NK-92 treated with Interleukin-12 subunit alpha and Interleukin-12 subunit beta, amount 100 ng/mL, for 24 hours (cell line): ENCODE measurements at regions not wholly inside any gene's neighbourhood (a gene's known extent, or its start where the extent isn't known, plus 50 kb on each side); places are given as distances from the start of the nearest gene placed in this dataset.
"Not testable (repeated sequence)": the region's sequence is repeated elsewhere in the genome, so short reads cannot be mapped to it uniquely, and the experiment has no call there.

Experiments used
- DNase-seq: peaks from one replicate; lab custom pipeline; 2025; lab: John Stamatoyannopoulos, UW

GRCh38 chr3:75394562-75395360 is 269.4 kb upstream of the FRG2C start:
- not testable (repeated sequence) for DNase-seq

- no peak for DNase-seq
These were observed 268.4 kb upstream of the FRG2C start for GRCh38 chr3:75395580-75396315.

GRCh38 chr3:75396316-75396802 is 267.8 kb upstream of the FRG2C start:
- DNase-seq, result no peak

GRCh38 chr3:75397486-75397885 is 266.6 kb upstream of the FRG2C start:
- DNase-seq, result not testable (repeated sequence)

GRCh38 chr3:75422101-75422945 is 241.8 kb upstream of the FRG2C start:
- DNase-seq, result not testable (repeated sequence)

- not testable (repeated sequence) for DNase-seq
These were observed 238.7 kb upstream of the FRG2C start for GRCh38 chr3:75425379-75425778.

- DNase-seq, result not testable (repeated sequence)
These were observed 236.6 kb upstream of the FRG2C start for GRCh38 chr3:75427486-75427885.

- DNase-seq, result not testable (repeated sequence)
These were observed 236.2 kb upstream of the FRG2C start for GRCh38 chr3:75427906-75428305.

GRCh38 chr3:75429561-75430220 is 234.4 kb upstream of the FRG2C start:
- peak; percentile 33 for DNase-seq

GRCh38 chr3:75430406-75430805 is 233.7 kb upstream of the FRG2C start:
- not testable (repeated sequence) for DNase-seq

GRCh38 chr3:75431120-75431519 is 233.0 kb upstream of the FRG2C start:
- not testable (repeated sequence) for DNase-seq

- not testable (repeated sequence) for DNase-seq
These were observed 231.7 kb upstream of the FRG2C start for GRCh38 chr3:75432466-75432865.

GRCh38 chr3:75432885-75433284 is 231.2 kb upstream of the FRG2C start:
- not testable (repeated sequence) for DNase-seq

GRCh38 chr3:75433295-75433694 is 230.8 kb upstream of the FRG2C start:
- not testable (repeated sequence) for DNase-seq

GRCh38 chr3:75434276-75434912 is 229.7 kb upstream of the FRG2C start:
- not testable (repeated sequence) for DNase-seq

- peak; percentile 94 for DNase-seq
These were observed 229.0 kb upstream of the FRG2C start for GRCh38 chr3:75434913-75435793.

- DNase-seq, result not testable (repeated sequence)
These were observed 228.2 kb upstream of the FRG2C start for GRCh38 chr3:75435794-75436400.

- not testable (repeated sequence) for DNase-seq
These were observed 223.1 kb upstream of the FRG2C start for GRCh38 chr3:75440986-75441385.

GRCh38 chr3:75444634-75445033 is 219.5 kb upstream of the FRG2C start:
- not testable (repeated sequence) for DNase-seq
